ENCODE measurements at regions not wholly inside any gene's neighbourhood (a gene's known extent, or its start where the extent isn't known, plus 50 kb on each side); places are given as distances from the start of the nearest gene placed in this dataset.

DNA sequence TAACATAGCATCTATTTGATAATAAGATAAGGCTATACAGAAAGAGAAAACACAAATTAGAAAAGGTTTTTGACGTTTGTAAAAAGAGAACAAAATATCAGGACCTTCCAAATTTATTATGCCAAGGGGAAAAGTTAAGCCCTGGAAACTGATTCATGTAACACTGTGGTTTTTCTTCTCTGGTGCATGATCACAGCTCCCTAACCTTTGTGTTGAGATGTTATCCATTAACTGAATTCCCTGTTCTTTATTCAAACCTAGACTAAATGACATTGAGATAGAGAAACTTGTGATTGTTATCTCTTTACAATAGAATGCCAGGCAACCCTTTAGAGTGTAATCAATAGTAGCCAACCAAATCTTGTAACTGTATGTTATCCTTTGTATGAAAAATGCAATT, 141.5 kb upstream of the NRG3 start:
- no peak for TF ChIP-seq SIN3A (IDR thresholded peaks at IDR 0.05; ENCODE audit: borderline replicate concordance, insufficient read depth, low read length)
- TF ChIP-seq POLR2AphosphoS5 (IDR thresholded peaks at IDR 0.05; ENCODE audit: low read depth, low read length), result no peak
- TF ChIP-seq TAF1 (IDR thresholded peaks at IDR 0.05; ENCODE audit: borderline replicate concordance, insufficient read depth, low read length), result no peak
- no peak for TF ChIP-seq FOXP2 (optimal IDR thresholded peaks at IDR 0.05; ENCODE audit: borderline replicate concordance, extremely low read depth, extremely low read length, insufficient read depth)
- TF ChIP-seq, protein P1, sequence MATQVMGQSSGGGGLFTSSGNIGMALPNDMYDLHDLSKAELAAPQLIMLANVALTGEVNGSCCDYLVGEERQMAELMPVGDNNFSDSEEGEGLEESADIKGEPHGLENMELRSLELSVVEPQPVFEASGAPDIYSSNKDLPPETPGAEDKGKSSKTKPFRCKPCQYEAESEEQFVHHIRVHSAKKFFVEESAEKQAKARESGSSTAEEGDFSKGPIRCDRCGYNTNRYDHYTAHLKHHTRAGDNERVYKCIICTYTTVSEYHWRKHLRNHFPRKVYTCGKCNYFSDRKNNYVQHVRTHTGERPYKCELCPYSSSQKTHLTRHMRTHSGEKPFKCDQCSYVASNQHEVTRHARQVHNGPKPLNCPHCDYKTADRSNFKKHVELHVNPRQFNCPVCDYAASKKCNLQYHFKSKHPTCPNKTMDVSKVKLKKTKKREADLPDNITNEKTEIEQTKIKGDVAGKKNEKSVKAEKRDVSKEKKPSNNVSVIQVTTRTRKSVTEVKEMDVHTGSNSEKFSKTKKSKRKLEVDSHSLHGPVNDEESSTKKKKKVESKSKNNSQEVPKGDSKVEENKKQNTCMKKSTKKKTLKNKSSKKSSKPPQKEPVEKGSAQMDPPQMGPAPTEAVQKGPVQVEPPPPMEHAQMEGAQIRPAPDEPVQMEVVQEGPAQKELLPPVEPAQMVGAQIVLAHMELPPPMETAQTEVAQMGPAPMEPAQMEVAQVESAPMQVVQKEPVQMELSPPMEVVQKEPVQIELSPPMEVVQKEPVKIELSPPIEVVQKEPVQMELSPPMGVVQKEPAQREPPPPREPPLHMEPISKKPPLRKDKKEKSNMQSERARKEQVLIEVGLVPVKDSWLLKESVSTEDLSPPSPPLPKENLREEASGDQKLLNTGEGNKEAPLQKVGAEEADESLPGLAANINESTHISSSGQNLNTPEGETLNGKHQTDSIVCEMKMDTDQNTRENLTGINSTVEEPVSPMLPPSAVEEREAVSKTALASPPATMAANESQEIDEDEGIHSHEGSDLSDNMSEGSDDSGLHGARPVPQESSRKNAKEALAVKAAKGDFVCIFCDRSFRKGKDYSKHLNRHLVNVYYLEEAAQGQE (IDR thresholded peaks at IDR 0.05; ENCODE audit: insufficient read depth in 1 of 2, low read depth in 2 of 2, low read length in 2 of 2), result no peak

- no peak for TF ChIP-seq TAF1 (IDR thresholded peaks at IDR 0.05; ENCODE audit: borderline replicate concordance, insufficient read depth, low read length)
- TF ChIP-seq SIN3A (IDR thresholded peaks at IDR 0.05; ENCODE audit: borderline replicate concordance, insufficient read depth, low read length), result no peak
- TF ChIP-seq, protein P1 (IDR thresholded peaks at IDR 0.05; ENCODE audit: insufficient read depth in 1 of 2, low read depth in 2 of 2, low read length in 2 of 2), result no peak
- TF ChIP-seq POLR2AphosphoS5 (IDR thresholded peaks at IDR 0.05; ENCODE audit: low read depth, low read length), result no peak
- TF ChIP-seq FOXP2 (optimal IDR thresholded peaks at IDR 0.05; ENCODE audit: borderline replicate concordance, extremely low read depth, extremely low read length, insufficient read depth), result no peak
Observed at GRCh38 chr10:81759111-81759510, 115.9 kb upstream of the NRG3 start.

- TF ChIP-seq TAF1 (IDR thresholded peaks at IDR 0.05; ENCODE audit: borderline replicate concordance, insufficient read depth, low read length) (no peak), SIN3A (IDR thresholded peaks at IDR 0.05; ENCODE audit: borderline replicate concordance, insufficient read depth, low read length) (no peak), FOXP2 (optimal IDR thresholded peaks at IDR 0.05; ENCODE audit: borderline replicate concordance, extremely low read depth, extremely low read length, insufficient read depth) (no peak), POLR2AphosphoS5 (IDR thresholded peaks at IDR 0.05; ENCODE audit: low read depth, low read length) (no peak)
- TF ChIP-seq, protein P1 (IDR thresholded peaks at IDR 0.05; ENCODE audit: insufficient read depth in 1 of 2, low read depth in 2 of 2, low read length in 2 of 2), result no peak
Observed at GRCh38 chr10:81784111-81784597, 90.8 kb upstream of the NRG3 start.

DNA sequence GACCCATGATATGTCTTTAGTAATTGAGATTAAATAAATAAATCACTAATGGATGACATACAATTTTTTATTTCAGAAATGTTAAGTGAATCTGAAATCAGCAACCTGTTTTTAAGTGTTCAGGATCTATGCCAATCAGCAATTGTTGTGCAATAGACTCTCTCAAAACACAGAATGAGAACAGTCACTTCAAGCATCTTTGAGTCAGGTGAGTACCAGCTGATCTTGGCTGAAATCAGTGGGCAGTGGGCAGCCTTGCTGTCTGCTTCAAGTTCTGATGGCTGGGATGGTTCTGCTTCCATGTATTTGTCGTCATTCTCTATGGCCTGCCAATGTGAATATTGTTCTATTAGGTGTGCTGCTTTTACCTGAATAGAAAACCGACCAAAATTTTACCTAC, 82.3 kb upstream of the NRG3 start:
- no peak for TF ChIP-seq SIN3A (IDR thresholded peaks at IDR 0.05; ENCODE audit: borderline replicate concordance, insufficient read depth, low read length)
- TF ChIP-seq, protein P1 (IDR thresholded peaks at IDR 0.05; ENCODE audit: insufficient read depth in 1 of 2, low read depth in 2 of 2, low read length in 2 of 2), result no peak
- TF ChIP-seq POLR2AphosphoS5 (IDR thresholded peaks at IDR 0.05; ENCODE audit: low read depth, low read length), result no peak
- no peak for TF ChIP-seq TAF1 (IDR thresholded peaks at IDR 0.05; ENCODE audit: borderline replicate concordance, insufficient read depth, low read length)

- no peak for TF ChIP-seq FOXP2 (optimal IDR thresholded peaks at IDR 0.05; ENCODE audit: borderline replicate concordance, extremely low read depth, extremely low read length, insufficient read depth)
- TF ChIP-seq SIN3A (IDR thresholded peaks at IDR 0.05; ENCODE audit: borderline replicate concordance, insufficient read depth, low read length), result no peak
Observed at GRCh38 chr10:81806842-81807241, 68.2 kb upstream of the NRG3 start.

Data from PFSK-1 (cell line).